GM19240 (cell line): ENCODE measurements at regions not wholly inside any gene's neighbourhood (a gene's known extent, or its start where the extent isn't known, plus 50 kb on each side); places are given as distances from the start of the nearest gene placed in this dataset.

Experiments used
- DNase-seq: peaks from one replicate; pipeline ENCODE4 v3.0.0; 2011; ENCODE audit warnings: low spot score; ENCODE audit not compliant: insufficient read length

DNA sequence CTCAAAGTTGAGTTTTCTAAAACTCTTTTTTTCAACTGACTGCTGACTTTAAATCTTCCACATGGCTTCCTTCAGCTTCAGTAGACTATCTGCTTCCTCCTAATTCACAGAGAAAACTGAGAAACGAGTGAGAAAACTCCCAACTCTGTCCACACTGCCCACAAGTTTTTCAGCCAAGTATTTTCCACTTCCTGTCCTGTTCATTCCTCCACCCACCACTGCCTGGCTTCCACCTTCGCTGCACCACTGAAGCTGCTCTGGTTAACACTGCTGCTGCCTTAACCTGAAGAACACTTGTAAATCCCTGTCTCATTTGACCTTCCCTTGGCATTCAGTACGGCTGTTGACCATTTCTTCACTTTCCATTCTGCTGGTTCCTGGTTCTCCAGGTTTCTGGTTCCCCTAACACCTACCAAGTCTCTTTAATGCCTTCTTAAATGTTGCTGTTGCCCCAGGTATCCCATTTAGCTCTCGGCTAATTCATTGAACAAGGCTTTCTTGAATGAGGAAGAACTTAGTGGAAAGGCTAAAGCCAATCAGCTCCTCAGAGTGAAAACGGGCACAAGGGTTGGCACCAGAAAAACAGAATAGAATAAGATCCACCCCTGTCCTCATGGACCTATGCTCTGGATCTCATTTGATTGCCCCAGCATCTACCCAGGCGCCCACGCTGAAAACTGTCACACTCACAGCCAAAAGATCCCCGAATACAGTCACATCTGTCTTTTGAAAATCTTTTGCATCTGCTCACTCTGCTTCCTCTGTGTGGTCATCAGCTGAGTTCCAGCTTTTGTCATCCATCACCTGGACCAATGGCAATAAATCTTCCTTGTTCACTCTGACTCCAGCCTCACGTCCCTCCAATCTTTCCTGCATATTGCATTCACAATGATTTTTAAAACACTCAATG, 104.4 kb upstream of the TAB2 start:
- DNase-seq: no peak

DNA sequence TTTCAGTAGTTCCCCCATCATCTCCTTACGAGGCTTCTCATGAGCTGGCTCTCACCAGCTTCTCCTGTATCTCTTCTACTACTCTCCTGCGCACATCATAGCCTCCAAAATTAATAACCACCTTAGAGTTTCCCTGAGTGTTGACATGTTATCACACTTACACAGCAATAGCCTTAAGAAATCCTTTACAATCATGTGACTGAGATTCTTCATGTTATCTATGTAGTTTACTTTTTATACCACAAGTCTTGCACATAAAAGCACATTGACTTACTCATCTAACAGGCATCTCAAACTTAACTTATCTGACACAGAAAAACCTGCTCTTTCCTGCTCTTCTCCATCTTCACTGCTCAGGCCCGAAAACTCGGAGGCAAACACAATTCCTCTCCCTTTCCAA, 103.7 kb upstream of the TAB2 start:
- DNase-seq: no peak

DNA sequence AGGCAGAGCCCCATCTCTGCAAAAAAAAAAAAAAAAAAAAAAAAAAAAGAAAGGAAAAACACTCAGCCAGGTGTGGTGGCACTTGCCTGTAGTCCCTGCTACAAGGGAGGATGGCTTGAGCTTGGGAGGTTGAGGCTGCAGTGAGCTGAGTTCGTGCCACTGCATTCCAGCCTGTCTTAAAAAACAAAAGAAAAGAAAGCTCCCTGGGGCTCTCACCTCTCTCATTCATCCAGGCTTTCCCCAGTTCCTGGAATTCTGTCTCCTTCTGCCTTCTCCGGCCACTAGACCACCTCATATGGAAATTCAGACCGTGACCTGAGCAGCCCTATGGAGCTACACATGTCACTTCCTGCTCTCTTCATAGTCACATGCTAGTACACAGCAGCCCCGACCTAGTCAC, 101.1 kb upstream of the TAB2 start:
- DNase-seq: no peak

DNA sequence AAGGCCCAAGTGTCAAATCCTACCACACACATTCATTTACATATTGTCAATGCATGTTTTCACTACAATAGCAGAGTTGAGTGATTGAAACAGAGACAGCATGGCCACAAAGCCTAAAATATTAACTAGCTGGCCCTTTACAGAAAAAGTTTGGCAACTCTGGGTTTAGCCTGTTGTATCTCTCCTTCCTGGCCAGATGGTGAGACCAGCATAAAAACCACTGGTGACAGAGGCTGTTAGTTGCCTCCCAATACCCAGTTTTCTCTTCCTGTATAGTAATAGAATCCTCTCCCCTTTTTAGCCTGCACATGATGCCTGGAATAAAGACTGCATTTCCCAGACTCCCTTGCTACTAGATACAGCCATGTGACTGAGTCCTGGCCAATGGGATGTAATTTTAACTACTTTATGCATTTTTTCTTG, 100.0 kb upstream of the TAB2 start:
- no peak for DNase-seq

DNA sequence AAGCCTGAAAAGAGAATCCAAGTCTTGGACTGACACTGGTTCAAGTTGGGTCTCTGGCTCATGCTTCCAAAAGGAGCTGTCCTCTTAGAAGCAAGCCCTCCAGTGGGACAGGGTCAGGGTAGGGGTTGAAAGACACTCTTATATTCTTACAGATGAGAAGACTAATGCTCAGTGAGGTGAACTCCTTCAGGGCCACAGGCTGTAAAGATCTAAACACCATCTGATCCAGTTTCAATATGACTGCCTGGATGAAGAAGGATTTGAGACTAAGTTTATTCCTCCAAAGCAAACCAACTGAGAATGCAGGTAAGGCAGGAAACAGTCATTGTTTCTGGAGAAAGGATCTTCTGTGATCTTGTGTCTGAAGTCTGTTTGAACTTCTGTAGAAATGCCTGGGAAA, 99.0 kb upstream of the TAB2 start:
- no peak for DNase-seq

DNA sequence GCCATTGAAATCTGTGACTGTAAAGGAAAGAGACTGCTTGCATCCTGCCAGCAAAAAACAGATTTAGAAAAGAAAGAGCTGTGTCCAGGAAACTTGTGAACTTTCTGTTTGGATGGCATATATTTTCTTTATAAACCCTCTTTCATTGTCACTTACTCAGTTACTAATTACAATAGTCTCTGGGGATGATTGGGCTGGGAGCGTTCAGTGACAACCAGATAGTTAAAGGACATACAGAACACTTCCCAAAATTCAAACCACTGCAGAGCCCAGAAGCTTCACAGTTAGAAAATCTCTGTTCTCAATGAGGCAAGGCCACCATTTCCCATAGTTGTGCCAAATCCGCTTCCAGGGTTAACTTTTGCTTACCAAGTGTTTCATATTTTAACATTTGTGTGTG, 98.6 kb upstream of the TAB2 start:
- DNase-seq: no peak

DNA sequence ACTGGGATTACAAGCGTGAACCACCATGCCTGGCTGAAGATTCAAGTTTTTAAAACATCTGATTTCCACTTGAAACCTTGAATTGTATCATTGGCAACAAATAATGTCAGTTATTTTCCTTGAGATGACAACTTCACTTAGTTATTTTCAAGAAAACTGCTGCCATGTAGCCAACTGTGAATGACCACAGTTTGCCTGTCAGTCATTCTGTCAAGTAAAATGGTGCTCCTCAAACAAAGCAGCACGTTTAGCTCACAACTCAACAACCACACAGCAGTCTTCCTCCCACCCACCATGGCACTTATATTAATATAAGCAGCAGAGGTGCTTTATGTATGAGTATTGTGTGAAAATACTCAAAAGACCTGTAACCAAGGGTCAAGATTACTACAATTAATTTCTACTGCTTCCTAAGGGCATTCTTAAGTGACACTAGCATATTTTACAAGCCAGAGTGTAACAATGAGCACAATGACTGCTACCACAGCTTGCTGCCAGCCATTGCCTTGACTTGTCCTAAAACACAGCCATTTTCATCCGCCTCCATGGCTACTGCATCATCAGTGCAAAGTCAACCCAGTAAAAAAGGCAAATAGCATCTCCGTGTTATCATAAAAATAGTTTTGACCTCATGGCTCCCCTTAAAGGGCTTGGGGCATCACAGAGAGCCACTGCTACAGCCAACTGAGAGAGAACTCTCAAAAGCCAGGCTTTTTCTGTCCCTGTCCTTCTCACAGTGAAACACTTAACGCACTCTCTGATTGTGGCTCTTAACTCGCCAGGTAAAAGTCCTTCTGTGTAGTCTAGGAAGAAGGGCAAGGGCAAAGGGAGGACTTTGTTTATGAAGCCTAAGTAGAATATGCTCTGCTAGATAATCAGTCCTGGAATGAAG, 96.4 kb upstream of the TAB2 start:
- no peak for DNase-seq

DNA sequence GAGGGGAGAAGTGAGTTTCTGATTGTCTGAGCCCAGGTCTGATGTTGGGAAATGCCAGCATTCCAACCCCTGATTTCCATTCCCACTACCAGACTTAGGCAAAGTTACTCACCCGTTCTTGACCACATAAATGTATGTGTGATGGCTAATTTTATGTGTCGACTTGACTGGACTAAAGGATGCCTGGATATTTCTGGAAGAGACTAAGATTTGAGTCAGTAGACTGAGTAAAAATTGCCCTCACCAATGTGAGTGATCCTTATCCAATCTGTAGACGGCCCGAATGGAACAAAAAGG, 95.8 kb upstream of the TAB2 start:
- no peak for DNase-seq

DNA sequence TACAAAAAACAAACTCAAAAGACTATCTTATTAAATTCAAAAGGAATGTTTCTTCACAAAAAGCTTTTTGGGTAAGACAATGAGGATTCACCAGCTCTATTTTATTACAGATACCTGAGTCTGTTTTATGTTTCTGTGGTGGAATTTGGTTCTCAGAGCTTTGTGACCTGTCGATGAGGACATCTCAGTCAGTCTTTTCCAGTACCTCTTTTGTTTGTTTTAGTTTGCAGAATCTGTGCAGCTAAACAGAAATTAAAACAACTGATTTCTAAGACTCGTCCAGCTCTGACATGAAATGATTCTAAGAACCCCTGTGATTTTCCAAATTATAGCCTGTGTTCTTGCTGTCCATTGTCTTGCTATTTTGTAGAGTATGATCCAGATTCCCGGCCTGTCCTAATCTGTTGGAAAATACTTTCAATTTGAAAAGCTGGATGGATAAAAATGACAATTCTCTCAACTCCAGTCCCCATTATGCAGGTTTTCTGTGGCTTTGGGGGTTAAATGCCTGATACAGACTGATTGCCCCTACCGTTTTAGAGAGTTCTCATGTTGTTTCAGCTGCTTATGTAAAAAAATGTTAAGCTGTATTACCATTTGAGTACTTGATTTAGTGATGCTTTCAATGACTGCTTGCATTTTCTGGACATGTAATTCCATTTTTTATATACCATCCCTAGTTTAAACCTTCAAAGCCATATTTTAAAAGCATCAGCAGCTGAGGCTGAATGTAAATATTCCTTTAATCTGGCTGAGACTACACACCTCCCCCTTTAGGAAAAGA, 94.2 kb upstream of the TAB2 start:
- DNase-seq: no peak

DNA sequence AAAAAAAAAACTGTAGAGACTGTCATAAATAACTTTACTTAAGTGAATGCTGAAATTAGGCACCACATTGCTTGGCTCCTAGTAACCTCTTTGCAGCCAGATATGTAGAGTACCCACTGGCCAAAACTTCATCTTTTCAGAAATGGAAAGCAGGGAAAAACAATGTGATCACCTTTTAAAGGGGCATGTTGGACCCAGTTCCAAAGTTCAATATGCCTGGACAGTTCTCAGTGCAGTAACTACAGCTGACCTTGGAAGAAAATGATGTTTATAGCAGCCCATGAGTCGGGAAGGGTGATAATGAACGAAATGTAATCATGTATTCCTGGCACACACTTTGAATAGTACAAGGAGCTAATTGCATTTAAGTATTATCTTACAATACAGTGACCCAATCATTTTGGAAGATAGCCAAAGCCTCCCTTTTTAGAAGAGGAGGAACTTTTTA, 93.6 kb upstream of the TAB2 start:
- DNase-seq: no peak

DNA sequence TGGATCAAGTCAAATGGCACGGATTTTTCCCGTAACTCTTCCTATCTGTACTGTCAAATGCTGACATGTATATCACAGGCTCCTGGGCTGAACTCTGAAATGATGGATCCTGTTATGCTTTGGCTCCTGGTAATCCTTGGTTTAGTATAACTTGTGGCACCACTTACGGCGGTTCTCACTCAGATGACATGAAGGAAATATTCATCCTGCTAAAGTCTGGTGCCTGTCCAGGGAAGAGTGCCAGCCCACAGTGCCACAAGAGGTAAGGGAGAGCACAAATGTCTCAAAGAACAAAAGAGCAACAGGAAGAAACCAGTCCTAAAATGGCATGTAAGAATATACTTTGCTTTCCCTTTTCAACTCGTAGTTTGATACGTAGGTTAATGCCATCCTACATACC, 93.1 kb upstream of the TAB2 start:
- DNase-seq: no peak

DNA sequence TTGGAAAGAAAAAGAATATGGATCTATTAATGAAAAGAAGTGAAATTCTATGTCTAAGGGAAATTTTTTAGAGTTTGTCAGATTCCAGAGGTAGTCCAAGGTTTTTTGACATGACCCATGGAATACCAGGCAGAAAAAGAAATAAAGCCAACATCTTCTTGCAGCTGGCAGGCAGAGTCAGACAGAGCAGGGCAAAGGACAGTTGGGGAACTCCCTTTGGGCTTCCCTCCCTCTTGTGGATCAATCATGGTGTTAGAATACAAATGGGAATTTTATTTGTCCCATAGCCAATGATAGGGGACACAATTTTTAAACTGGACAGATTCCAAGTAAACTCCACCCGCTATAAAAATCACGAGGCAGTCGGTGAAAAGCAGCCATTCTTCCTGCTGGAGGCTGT, 92.1 kb upstream of the TAB2 start:
- DNase-seq: no peak

DNA sequence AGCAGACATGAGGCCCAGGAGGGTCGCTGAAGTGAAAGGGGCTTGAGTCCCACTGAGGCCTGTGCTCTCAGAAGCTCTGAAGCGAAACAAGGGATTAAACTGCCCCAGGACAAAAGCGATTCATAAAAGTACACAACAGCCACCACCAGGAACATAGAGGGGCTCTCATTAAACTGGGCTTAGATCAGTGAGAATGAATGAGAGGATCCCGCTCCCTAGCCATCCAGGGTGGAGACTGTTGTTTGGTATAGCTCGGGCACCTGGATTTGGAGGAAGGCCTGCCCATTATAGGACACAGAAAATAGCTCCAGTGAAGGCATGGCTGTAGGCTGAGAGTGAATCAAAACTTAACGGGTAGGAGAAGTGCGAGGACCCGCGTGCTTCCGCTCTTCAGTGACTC, 91.6 kb upstream of the TAB2 start:
- DNase-seq: no peak

DNA sequence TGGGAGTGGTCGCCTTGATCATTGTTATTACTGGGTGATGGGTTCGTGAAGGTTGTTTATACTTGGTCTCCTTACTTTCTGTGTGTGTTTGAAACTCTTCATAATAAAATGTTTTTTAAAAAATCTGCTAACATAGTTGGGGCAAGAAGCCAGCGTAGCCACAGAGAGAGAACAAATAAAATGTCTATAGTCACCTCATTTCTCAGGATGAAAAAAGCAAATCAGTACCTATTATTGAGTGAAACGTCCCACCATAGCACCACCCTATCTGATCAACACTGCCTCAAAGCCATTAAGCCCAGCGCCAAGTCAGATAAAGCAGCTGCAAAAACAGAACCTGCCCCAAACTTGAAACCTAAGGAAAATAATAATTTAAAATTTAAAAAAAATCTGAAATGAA, 89.7 kb upstream of the TAB2 start:
- DNase-seq: no peak

DNA sequence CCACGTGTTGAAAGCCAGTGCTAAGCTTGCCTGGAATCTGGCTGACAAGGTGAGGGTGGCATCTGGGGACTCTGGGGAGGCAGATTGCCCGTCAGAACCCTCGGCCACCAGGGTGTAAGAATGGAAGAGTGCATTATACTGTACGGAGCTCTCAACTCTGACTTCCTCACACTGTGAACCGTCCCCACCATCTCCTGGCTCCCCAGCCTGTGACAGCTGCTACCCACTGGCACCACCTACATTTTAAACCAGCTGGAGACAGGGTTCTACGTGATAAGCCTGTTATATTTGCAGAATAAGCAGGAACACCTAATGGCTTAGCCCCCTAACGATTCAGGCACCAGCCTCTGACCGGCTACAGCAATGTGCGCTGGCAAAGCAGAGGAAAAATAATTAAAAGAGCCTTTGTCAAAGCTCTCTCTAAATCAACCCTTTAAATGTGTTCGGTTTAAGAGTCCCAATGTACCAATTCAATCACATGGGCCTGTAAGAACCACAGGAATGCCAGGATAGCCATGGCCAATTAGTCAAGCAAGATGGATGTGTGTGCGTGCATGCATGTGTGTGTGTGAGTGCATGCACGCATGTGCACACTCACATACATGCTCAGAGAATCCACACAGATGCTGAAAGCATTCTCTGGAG, 89.1 kb upstream of the TAB2 start:
- DNase-seq: no peak

DNA sequence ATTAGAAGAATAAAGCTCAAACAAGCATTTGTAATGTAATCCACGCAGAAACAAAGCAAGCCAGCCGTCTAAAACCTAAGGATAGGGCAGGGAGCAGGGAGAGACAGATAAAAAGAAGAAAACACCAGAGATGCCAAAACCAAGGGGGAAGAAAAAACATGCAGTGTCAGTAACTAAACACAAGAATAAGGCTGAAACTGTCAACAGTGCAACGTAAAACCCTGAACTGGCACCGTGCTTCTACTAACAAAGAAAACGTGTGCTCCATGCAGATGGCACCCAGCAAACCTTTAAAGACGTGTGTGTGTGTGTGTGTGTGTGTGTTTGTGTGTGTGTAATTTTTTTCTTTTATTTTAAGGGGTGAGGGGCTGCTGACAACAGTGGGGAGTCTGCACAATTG, 88.4 kb upstream of the TAB2 start:
- DNase-seq: no peak

DNA sequence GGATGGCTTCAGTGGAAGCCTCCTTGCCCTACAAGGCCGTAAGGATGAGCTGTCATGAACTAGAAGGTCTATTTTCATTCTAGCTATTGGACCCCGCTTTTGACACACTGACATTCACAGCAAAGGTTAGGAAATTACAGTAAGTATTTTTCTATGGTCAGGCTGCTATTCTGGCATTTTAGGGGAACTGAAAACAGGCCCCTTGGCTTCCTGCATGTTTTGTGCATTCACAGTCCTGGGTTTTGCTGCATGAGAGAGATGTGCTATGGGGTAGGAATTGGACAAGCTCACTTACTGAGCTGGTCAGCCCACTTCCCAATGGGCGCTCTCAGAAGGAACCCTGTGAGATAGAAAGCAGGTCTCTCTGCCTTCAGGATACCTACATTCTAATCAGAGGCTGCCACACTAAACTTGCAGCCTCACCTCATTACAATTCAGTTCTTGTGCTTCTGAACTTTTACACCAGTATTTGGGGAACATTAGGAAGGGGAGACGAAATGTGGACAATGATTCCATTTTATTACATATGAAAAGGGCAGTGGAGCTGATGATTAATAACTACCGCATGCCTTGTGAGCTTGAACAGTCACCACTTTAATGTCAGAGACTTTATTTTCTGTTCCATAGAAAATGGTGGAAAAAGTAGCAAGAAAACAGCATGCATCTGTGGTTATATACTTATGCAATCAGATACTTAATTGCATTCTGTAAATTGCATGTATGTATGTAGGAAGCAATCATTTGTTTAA, 86.6 kb upstream of the TAB2 start:
- DNase-seq: no peak

DNA sequence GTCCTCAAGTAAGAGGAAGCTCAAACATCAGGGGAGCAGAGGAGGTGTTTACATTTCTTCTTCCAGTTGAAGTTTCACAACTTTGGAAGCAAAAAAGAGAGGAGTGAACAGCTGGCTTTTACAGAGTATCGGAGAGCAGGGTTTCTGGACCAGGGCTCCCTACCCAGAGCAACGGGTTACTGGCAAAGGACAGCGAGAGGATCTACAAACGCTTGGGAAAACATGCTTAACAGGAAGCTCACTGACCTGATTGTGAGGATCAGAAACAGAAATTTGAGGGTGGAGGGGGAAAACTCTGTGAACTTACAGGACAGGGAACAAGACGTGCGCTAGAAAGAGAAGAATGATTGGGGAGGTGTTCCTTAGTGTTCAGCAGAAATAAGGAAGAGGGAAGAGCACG, 85.7 kb upstream of the TAB2 start:
- no peak for DNase-seq

DNA sequence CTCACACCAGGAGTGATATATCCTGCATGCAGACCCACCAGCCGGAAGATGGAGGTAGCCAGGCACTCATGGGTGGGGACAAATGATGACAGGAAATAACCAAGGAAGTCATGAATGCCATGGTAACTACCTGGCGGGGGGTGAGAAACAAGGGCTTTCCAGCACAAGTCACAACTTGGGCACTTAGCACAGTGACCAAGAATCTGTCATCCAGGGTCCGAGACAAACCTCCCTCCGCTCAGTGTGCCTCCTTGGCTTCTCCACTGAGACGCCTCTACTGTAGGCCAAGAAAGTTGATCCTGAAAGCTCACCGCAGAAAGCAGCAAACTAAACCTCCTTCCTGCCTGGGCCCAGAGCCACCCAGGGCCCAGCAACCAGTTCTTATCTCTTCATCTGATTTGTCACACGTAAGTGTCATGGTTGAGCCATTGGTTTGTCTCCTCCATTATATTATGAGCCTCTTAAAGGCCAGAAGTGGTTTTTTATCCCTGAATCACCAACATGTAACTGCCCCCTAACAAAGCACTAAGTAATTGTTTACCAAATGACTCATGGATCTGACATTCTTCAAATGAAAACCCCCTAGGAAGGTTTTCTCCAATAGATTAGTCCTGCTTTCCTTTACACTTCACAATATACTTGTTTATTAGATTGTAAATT, 84.3 kb upstream of the TAB2 start:
- DNase-seq: no peak
